Natural killer cell treated with Interleukin-12 subunit alpha and Interleukin-12 subunit beta and Interleukin-15 and Interleukin-18, amount 100 ng/mL, for 72 hours (primary cell): ENCODE measurements at regions not wholly inside any gene's neighbourhood (a gene's known extent, or its start where the extent isn't known, plus 50 kb on each side); places are given as distances from the start of the nearest gene placed in this dataset.

Source experiments
- ATAC-seq, 2 donors: fragments of 150-1000 bp; cut with Tn5 transposase in 1 of 2; sonication (Bioruptor Pico), chemical (Tn5 transposase) in 1 of 2; 2 replicates each; pipeline ENCODE4 v1.10.0; 2021
- DNase-seq: peaks from one replicate; pipeline ENCODE4 v3.0.0; 2022; ENCODE audit warnings: low spot score
- H3K27ac Mint-ChIP-seq, 2 donors: 1 replicate in 1 of 2; 2 replicates in 1 of 2; pipeline ENCODE4 v1.8.0; 2022; ENCODE audit warnings: mixed read lengths in 2 of 2, mild to moderate bottlenecking in 1 of 2, moderate library complexity in 1 of 2
- H3K27me3 Mint-ChIP-seq, 2 donors: 1 replicate in 1 of 2; 2 replicates in 1 of 2; pipeline ENCODE4 v1.8.0; 2022; ENCODE audit warnings: mixed read lengths in 2 of 2
- H3K36me3 Mint-ChIP-seq: one replicate; pipeline ENCODE4 v1.8.0; 2022; ENCODE audit warnings: mixed read lengths
- H3K4me1 Mint-ChIP-seq, 2 donors: 1 replicate in 1 of 2; 2 replicates in 1 of 2; pipeline ENCODE4 v1.8.0; 2022; ENCODE audit warnings: low read depth in 2 of 2, mixed read lengths in 2 of 2, mild to moderate bottlenecking in 1 of 2
- H3K4me3 Mint-ChIP-seq: one replicate; pipeline ENCODE4 v1.8.0; 2022; ENCODE audit warnings: mixed read lengths
- H3K9me3 Mint-ChIP-seq: 2 replicates; pipeline ENCODE4 v1.8.0; 2022; ENCODE audit warnings: mixed read lengths

DNA sequence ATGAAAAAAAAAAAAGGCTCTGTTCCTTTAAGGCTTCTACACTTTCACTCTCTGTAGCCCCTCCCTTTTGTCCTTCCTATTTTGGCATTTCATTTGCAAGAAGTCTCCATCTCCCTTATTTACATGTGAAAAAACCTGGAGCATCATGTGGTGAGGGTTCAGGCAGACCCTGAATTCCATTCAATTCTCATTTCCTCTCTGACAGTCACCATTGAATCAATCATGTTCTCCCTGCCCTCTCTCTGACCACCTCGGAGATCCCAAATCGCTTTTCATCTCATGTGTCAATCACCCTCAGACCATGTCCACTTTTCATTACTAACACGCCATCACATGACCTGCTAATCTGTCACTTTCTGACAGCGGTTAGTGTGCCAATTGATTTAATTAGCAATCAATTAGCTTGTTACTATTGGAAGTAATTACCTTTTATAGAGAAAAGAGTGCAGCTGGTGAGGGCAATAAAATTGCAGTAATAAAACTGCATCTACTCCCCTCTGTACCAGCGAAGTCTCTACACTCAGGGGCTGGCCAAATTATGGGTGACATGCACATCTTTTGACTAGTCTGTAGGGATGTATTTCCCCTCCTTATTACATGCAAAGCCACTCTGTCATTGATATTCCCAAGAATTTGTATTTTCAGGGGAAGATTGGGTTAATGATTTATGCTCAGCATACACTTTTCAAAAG, 317.4 kb downstream of the EN1 start:
- no peaks in the 10 kb centered on the region for H3K36me3 Mint-ChIP-seq
- H3K27ac Mint-ChIP-seq, result no peak overlapping the region
- no peak for ATAC-seq
- no peak for DNase-seq
- peaks cover 0 to 4% of the 10 kb centered on the region in 2 donors for H3K4me1 Mint-ChIP-seq
- peaks cover 2 to 6% of the 10 kb centered on the region in 2 donors for H3K27me3 Mint-ChIP-seq
- no peaks in the 10 kb centered on the region for H3K9me3 Mint-ChIP-seq
- no peak overlapping the region for H3K4me3 Mint-ChIP-seq

DNA sequence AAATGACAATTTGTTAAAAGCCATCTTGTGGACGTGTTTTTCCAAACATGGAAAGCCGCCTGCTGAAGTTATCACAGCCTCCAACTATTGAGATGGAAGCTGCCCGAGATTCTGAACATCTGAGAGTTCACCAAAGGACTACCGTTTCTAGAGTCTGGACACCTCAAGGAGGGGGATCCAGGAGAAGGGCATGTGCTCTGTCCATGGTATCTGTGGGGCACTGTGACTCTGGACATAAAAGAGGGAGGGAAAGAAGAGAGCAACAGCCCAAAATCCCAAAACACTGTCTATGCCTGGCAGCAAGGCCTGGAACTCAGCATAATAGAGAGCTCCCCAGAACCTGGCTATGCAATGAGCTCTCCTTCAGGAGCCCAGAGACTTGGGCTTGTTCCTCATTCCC, 319.9 kb downstream of the EN1 start:
- Mint-ChIP-seq H3K27me3 (peaks cover 0 to 7% of the 10 kb centered on the region in 2 donors), H3K36me3 (no peaks in the 10 kb centered on the region), H3K27ac (no peak overlapping the region), H3K4me1 (peaks cover 0 to 4% of the 10 kb centered on the region in 2 donors), H3K9me3 (no peaks in the 10 kb centered on the region), H3K4me3 (no peak overlapping the region)
- no peak for ATAC-seq
- no peak for DNase-seq

DNA sequence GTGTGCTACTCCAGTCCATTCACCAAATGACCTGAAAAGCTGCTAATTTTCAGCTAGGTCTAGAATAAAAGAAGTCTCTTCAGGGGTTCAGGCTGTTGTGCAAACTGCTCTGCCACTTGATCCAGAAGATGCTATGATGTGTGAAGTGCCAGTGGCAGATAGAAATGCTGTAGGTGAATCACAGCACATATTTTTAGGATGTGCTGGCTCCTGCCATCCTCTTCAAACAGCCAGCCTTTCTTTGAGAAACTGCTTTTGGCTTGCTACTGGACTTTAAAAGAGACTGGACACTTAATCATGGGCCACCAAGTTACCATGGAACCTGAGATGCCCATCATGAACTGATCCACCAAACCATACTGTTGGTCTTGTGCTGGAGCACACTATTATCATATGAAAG, 322.1 kb downstream of the EN1 start:
- peaks cover 7% of the 10 kb centered on the region for H3K9me3 Mint-ChIP-seq
- no peak overlapping the region for H3K27ac Mint-ChIP-seq
- ATAC-seq (no peak), DNase-seq (no peak)
- H3K4me3 Mint-ChIP-seq, result no peak overlapping the region
- peaks cover 0 to 13% of the 10 kb centered on the region in 2 donors for H3K27me3 Mint-ChIP-seq
- H3K4me1 Mint-ChIP-seq, result peaks cover 0 to 4% of the 10 kb centered on the region in 2 donors
- H3K36me3 Mint-ChIP-seq, result peaks cover 7% of the 10 kb centered on the region

GRCh38 chr2:118524911-118525310, 322.5 kb downstream of the EN1 start:
- DNase-seq (no peak), ATAC-seq (no peak)
- peaks cover 0 to 9% of the 10 kb centered on the region in 2 donors for H3K27me3 Mint-ChIP-seq
- no peak overlapping the region for H3K4me3 Mint-ChIP-seq
- H3K4me1 Mint-ChIP-seq, result peaks cover 0 to 1% of the 10 kb centered on the region in 2 donors
- no peak overlapping the region for H3K27ac Mint-ChIP-seq
- H3K36me3 Mint-ChIP-seq, result peaks cover 9% of the 10 kb centered on the region
- peaks cover 8% of the 10 kb centered on the region for H3K9me3 Mint-ChIP-seq

GRCh38 chr2:118523761-118524160, 323.7 kb downstream of the EN1 start:
- no peak for DNase-seq
- H3K4me1 Mint-ChIP-seq, result no peaks in the 10 kb centered on the region
- H3K27ac Mint-ChIP-seq, result no peak overlapping the region
- H3K36me3 Mint-ChIP-seq, result peaks cover 9% of the 10 kb centered on the region
- peaks cover 0 to 8% of the 10 kb centered on the region in 2 donors for H3K27me3 Mint-ChIP-seq
- H3K9me3 Mint-ChIP-seq, result peaks cover 8% of the 10 kb centered on the region
- H3K4me3 Mint-ChIP-seq, result no peak overlapping the region
- no peak for ATAC-seq

GRCh38 chr2:118521960-118522359, 325.5 kb downstream of the EN1 start:
- Mint-ChIP-seq H3K4me1 (no peaks in the 10 kb centered on the region), H3K36me3 (peaks cover 9% of the 10 kb centered on the region), H3K27me3 (peaks cover 0 to 8% of the 10 kb centered on the region in 2 donors), H3K9me3 (peaks cover 8% of the 10 kb centered on the region), H3K4me3 (no peak overlapping the region), H3K27ac (no peak overlapping the region)
- no peak for ATAC-seq
- no peak for DNase-seq

DNA sequence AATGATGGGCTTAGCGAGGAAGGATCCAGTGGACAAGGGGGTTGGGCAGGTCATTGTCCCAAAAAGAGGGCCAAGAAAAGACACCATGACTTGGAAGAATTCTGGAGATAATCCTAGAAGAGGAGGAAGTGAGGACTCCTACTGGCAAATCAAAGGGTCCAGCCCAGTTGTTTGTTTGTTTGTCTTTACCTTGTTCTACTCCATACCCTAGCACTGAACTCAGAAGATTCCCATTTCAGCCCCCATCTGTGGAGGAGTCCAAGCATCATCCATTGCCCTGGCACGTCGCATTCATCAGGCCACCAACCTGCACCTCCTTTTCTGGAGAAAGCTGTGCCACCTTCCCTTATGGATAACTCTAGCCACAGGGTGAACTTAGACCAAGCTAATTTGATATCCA, 326.2 kb downstream of the EN1 start:
- Mint-ChIP-seq H3K36me3 (peaks cover 9% of the 10 kb centered on the region), H3K27me3 (peaks cover 0 to 8% of the 10 kb centered on the region in 2 donors), H3K9me3 (peaks cover 8% of the 10 kb centered on the region), H3K4me3 (no peak overlapping the region), H3K27ac (no peak overlapping the region), H3K4me1 (no peaks in the 10 kb centered on the region)
- no peak for ATAC-seq
- DNase-seq, result no peak

GRCh38 chr2:118520246-118520645, 327.2 kb downstream of the EN1 start:
- no peak overlapping the region for H3K4me3 Mint-ChIP-seq
- H3K36me3 Mint-ChIP-seq, result peaks cover 9% of the 10 kb centered on the region
- no peak overlapping the region for H3K27ac Mint-ChIP-seq
- ATAC-seq (no peak), DNase-seq (no peak)
- H3K4me1 Mint-ChIP-seq, result no peaks in the 10 kb centered on the region
- peaks cover 8% of the 10 kb centered on the region for H3K9me3 Mint-ChIP-seq
- peaks cover 0 to 8% of the 10 kb centered on the region in 2 donors for H3K27me3 Mint-ChIP-seq

- no peak overlapping the region for H3K27ac Mint-ChIP-seq
- ATAC-seq (no peak), DNase-seq (no peak)
- H3K27me3 Mint-ChIP-seq, result peaks cover 0 to 11% of the 10 kb centered on the region in 2 donors
- no peak overlapping the region for H3K4me3 Mint-ChIP-seq
- peaks cover 8% of the 10 kb centered on the region for H3K9me3 Mint-ChIP-seq
- peaks cover 9% of the 10 kb centered on the region for H3K36me3 Mint-ChIP-seq
- no peaks in the 10 kb centered on the region for H3K4me1 Mint-ChIP-seq
Measured at GRCh38 chr2:118519511-118519910, 327.9 kb downstream of the EN1 start.

GRCh38 chr2:118510807-118511206, 336.6 kb downstream of the EN1 start:
- DNase-seq (no peak), ATAC-seq (no peak)
- Mint-ChIP-seq H3K4me3 (no peak overlapping the region), H3K36me3 (no peaks in the 10 kb centered on the region), H3K9me3 (peaks cover 2% of the 10 kb centered on the region), H3K27ac (no peak overlapping the region), H3K27me3 (peaks cover 5 to 19% of the 10 kb centered on the region in 2 donors), H3K4me1 (no peaks in the 10 kb centered on the region)

- Mint-ChIP-seq H3K4me3 (no peak overlapping the region), H3K27me3 (peaks cover 5 to 20% of the 10 kb centered on the region in 2 donors), H3K36me3 (no peaks in the 10 kb centered on the region), H3K4me1 (no peaks in the 10 kb centered on the region), H3K27ac (no peak overlapping the region), H3K9me3 (peaks cover 2% of the 10 kb centered on the region)
- DNase-seq (no peak), ATAC-seq (no peak)
Measured at GRCh38 chr2:118509319-118510004, 338.0 kb downstream of the EN1 start.

DNA sequence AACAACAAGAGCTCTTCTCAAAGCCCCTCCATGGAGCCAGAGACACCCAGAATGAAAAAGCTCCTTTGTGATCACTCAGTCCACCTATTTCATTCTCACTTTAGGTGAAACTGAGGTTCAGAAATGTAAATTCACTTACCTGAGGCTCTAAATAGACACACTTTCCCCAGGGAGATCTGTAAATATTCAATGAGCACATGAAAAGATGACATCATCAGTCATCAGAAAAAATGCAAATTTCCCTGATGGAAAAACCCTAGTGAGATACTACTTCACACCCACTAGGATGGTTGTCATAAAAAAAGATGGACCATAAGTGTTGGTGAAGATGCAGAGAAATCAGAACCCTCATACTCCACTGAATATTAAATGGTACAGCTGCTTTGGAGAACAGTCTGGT, 339.2 kb downstream of the EN1 start:
- Mint-ChIP-seq H3K27me3 (peaks cover 7 to 28% of the 10 kb centered on the region in 2 donors), H3K36me3 (no peaks in the 10 kb centered on the region), H3K4me3 (no peak overlapping the region), H3K9me3 (peaks cover 6% of the 10 kb centered on the region), H3K4me1 (no peaks in the 10 kb centered on the region), H3K27ac (no peak overlapping the region)
- DNase-seq (no peak), ATAC-seq (no peak)

- DNase-seq (no peak), ATAC-seq (no peak)
- Mint-ChIP-seq H3K4me1 (no peaks in the 10 kb centered on the region), H3K9me3 (peaks cover 9% of the 10 kb centered on the region), H3K27ac (no peak overlapping the region), H3K27me3 (peaks cover 10 to 46% of the 10 kb centered on the region in 2 donors), H3K36me3 (no peaks in the 10 kb centered on the region), H3K4me3 (no peak overlapping the region)
Measured at GRCh38 chr2:118505436-118505835, 342.0 kb downstream of the EN1 start.

DNA sequence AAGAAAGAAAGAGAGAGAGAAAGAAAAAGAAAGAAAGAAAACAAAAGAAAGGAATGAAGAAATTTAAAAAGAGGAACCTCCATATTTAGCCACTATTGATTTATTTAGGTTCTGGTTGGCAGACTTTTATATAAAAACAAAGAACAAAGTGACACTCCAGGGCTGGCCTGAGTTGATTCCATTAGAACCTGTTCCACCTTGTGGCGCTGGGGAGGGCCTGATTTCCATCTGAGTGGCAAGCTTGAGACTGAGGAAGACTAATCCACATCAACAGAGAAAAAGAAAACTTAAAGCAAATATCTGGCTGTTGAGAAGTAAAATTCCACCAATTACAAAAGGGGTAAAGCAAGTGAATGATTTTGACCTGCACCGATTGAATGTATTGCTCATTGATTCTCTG, 345.3 kb downstream of the EN1 start:
- H3K4me3 Mint-ChIP-seq, result no peak overlapping the region
- H3K27ac Mint-ChIP-seq, result no peak overlapping the region
- DNase-seq, result no peak
- no peak for ATAC-seq
- H3K27me3 Mint-ChIP-seq, result peaks cover 10 to 46% of the 10 kb centered on the region in 2 donors
- no peaks in the 10 kb centered on the region for H3K4me1 Mint-ChIP-seq
- no peaks in the 10 kb centered on the region for H3K36me3 Mint-ChIP-seq
- H3K9me3 Mint-ChIP-seq, result peaks cover 9% of the 10 kb centered on the region
